ENCODE measurements at regions not wholly inside any gene's neighbourhood (a gene's known extent, or its start where the extent isn't known, plus 50 kb on each side); places are given as distances from the start of the nearest gene placed in this dataset.

GRCh38 chr3:106745344-106746168, 631.7 kb upstream of the CCDC54 start:
- TF ChIP-seq CTCF (conservative IDR thresholded peaks at IDR 0.05; ENCODE audit: low read length) (no peak), EZH2phosphoT487 (IDR thresholded peaks at IDR 0.05; ENCODE audit: borderline replicate concordance) (no peak)
